Activated CD4-positive, alpha-beta T cell treated with anti-CD3 and anti-CD28 coated beads, Interleukin-2, Interleukin-4, amounts not matched to agents 100 ng/mL and 50 ng/mL, durations not matched to agents 16 hours and 8 hours (primary cell): ENCODE measurements at regions not wholly inside any gene's neighbourhood (a gene's known extent, or its start where the extent isn't known, plus 50 kb on each side); places are given as distances from the start of the nearest gene placed in this dataset.
"Not testable (repeated sequence)": the region's sequence is repeated elsewhere in the genome, so short reads cannot be mapped to it uniquely, and the experiment has no call there.

ENCODE experiments used
- DNase-seq: peaks from one replicate; pipeline ENCODE4 v3.0.0-alpha.2; 2020; ENCODE audit warnings: low spot score

- no peak for DNase-seq
These were observed 163.0 kb upstream of the KCNG1 start for GRCh38 chr20:51185861-51186260.

- no peak for DNase-seq
These were observed 162.4 kb upstream of the KCNG1 start for GRCh38 chr20:51185277-51185676.

DNA sequence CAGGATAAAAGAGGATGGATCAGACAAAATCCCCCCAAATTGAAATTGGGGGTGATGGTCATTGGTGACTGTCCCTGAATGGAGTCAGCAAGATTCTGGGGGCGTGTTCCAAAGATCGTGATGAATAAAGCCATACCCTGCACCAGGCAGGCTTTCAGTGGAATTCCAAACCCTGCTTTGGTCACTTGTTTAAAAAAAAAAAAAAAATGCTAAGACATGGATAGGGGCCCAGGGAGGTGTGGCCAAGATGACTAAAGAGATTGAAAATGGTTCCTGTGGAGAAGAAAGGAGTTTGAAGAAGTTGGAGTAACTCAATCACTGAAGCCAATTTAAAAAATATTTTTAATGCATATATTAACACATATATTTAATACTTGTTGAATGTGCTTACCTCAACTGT is 161.4 kb upstream of the KCNG1 start:
- DNase-seq: no peak

DNA sequence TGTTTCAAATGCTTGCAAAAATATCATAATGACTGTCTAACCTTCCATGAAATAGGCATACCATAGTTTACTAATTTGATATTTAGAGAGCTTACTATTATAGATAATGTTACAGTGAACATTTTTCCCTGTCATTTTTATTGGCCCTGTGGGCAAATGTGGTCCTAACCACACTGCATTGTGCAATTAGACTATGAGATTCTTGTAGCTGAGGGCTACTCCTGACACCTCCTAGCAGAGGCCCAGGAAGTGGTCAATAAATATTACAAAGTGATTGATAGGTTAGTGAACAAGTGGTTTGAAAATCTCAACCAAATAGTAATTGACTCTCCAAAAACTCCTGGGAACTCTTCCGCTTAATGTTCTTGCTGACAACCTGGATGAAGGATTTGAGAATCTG is 160.5 kb upstream of the KCNG1 start:
- DNase-seq: no peak

- DNase-seq: no peak
These were observed 159.7 kb upstream of the KCNG1 start for GRCh38 chr20:51182571-51182970.

GRCh38 chr20:51178153-51178552 is 155.2 kb upstream of the KCNG1 start:
- no peak for DNase-seq

GRCh38 chr20:51176876-51177275 is 154.0 kb upstream of the KCNG1 start:
- no peak for DNase-seq

DNA sequence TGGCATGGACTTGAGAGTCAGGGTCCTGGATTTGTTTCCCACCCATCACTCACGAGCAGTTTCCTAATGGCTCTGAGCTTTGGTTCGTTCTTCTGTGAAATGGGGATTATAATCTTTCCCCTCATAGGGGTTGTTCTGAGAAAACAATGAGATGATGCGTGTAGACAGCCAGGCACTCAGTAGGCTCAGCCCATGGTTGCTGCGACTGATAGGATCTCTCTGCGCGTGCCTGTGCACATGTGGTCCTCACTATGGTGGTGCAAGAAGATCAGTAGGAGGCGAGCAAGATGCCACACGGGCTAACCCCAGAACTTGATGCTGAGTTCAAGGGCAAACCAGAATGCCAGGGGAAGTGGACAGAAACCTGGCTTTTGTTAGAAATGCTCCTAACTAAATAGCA is 153.5 kb upstream of the KCNG1 start:
- DNase-seq: no peak

DNA sequence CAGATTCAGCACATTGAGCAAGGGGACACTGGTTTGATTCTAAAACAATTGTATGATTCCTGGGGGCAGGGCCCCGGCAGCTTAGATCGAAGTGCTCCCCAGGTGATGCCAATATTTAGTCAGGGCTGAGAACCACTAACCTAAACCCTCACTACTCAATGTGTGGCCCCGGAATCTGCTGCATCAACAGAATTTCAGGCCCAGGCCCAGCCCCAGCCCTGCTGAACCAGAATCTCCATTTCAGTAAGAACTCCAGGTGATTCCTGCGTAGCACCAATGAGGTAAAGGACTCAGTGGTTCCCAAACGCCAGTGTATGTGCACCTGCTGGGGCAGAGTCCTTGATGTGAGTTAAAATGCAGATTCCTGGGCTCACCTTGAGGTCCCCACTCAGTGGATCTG is 152.8 kb upstream of the KCNG1 start:
- DNase-seq: no peak

GRCh38 chr20:51175156-51175555 is 152.2 kb upstream of the KCNG1 start:
- DNase-seq: no peak

- no peak for DNase-seq
These were observed 151.6 kb upstream of the KCNG1 start for GRCh38 chr20:51174536-51174935.

DNA sequence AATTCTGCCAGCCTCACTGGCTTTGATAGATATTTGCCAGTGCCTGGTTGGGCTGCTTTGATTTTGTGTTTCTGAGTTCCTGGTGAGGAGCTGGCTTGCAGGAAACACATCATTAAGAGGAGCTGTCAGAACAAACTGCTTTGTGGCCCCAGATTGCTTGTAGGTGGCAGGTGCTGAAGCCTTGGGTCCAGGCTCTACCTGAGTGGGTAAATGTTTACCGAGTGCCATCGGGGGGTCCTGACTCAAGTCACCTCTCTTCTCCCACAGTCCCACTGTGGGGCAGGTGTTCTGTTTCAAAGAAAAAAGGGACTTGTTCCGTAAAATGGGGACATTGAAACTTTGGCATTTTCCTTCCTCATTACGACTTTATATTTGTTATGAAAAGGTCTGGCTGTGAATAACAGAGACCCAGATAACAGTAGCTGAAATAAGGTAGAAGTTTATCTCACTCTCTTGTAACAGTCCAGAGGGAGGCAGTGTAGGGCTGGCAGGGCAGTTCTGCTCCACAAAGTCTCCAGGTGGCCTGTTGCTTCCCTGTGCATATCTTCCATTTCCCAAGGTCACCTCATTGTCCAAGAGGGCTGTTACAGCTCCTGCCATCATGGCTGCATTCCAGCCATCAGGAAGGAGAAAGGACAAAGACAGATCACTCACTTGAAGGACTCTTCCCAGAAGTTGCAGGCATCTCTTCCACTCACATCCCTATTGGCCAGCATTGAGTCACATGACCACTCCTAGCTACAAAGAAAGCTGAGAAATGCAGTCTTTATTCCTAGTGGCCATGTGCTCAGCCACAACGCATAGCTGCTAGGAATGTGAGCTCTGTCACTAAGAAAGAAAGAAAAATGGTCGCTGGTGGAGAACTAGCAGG is 149.9 kb upstream of the KCNG1 start:
- no peak for DNase-seq

DNA sequence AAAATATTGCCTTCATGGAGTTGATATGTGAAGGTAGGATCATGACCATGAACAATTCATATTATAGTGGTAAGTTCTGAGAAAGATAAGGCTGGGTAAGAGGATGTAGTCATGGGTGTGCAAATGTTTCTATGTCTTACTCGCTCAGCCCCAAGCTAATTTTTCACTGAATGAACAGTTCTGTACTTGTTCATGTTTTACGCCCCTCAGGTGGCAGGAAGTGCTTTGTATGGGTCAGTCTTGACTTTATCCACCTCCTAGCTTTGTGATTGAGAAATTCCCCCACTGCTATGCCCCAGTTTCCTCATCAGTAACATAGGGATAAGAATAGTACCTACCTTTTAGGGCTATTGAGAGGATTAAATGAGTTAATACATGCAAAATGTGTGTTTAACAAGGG is 148.2 kb upstream of the KCNG1 start:
- no peak for DNase-seq

- no peak for DNase-seq
These were observed 146.9 kb upstream of the KCNG1 start for GRCh38 chr20:51169813-51170212.

DNA sequence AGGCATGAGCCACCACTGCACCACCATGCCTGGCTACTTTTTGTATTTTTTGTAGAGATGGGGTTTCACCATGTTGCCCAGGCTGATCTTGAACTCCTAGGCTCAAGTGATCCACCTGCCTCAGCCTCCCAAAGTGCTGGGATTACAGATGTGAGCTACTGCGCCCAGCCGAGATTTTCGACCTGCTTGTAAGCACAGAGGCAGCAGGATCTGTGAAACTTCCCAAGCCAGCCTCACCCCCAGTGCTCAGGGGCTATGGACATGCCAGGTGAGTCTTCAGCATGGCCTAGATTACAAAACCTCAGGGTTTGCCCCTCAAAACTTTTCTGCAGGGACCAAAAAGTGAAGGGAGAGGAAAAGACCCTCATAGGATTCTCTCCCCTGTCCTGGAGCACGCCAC is 145.0 kb upstream of the KCNG1 start:
- DNase-seq: not testable (repeated sequence)

GRCh38 chr20:51166489-51166888 is 143.6 kb upstream of the KCNG1 start:
- DNase-seq: no peak

DNA sequence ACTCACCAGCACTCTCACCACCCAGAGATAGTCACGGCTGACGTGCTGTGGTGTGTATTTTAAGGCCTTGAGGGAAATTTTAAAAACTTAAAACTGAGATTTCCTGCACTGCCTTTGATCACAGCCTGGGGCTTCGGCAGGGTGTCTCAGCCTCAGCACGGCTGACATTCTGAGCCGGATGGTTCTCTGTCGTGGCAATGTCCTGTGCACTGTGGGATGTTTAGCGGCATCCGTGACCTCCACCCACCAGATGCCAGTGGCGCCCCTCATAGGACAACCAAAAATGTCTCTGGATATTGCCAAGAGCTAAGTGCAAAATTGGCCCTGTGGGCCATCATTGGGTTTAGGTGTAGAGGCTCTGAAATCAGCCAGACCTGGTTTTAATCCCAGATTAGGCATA is 142.2 kb upstream of the KCNG1 start:
- DNase-seq: no peak

DNA sequence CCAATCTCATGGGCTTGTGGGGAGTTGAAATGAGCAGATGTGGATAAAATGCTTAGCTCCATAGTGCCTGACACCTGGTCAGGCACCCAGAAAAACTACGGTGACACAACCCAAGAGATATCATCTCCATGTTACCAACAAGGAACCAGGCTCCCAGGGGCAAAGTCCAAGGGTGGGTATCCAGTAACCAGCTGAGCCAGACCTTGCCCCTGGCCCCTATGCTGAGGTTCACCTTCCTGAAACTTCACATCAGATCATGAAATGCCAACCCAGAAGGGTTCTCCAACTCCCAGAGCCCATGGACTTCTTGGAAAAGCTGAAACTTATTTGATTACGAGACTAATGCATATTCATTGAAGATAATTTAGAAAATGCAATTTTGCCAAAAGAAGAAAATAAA is 141.8 kb upstream of the KCNG1 start:
- DNase-seq: no peak

DNA sequence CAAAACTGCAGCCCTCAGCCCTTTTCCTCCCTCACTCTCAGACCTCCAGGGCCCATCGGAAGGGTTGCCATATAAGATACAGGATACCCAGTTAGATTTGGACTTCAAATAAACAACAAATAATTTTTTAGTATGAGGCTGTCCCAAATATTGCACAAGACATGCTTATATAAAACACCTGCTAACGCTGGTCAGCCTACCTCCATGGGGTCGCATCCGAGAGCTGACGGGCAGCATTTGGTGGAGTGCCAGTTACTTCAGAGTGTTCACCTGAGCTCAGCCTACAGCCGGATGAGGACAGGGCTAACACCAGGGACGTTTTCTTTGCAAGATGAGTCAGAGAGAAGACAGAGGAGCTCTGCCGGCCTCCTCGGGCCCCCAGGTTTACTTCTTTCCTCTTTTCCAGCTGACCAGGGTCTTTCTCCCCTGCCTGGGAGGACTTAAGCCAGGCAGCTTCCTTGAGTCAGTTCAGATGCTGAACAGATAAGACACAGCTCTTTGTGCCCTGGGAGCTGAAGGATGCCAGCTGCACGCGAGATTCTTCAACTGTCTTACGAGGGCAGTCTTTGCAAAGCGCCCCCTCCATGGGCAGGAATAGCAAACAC is 141.2 kb upstream of the KCNG1 start:
- no peak for DNase-seq

DNA sequence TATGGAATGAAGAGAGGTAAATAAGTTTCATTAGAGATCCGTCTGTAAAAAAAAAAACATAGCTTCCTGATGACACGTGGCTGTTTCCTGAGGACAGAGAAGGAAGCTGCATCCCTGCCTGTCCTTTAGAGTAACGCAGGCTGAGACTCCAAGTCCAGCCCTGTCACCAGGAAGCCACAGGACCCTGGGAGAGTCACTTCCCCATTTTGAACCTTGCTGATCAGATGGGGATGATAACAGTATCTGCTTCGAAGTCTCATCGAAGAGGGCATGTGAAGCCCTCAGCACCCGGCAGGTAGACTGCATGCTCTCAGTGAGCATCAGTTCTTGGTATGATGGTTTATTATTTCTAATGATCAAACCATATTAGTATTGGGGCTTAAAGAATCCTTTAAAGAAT is 139.1 kb upstream of the KCNG1 start:
- DNase-seq: no peak

GRCh38 chr20:51160821-51161220 is 137.9 kb upstream of the KCNG1 start:
- DNase-seq: no peak

DNA sequence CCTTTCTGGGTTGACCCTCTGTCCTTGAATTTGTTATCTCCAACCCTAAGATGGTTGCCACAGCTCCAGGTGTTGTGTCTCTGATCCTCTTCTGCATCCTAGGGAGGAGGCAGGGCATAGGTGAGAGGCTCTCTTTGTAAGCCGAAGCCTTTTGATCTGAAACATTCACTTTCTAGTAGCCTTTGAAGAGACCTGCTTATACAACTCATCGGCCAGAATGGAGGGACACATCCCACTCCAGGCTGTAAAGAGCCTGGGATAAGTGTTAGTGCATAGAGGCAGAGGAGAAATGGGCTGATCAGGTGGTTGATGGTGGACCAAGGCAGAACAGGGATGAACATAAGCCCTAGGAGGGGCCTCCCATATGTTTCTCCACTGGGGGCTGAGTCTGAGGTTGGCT is 137.1 kb upstream of the KCNG1 start:
- no peak for DNase-seq

DNA sequence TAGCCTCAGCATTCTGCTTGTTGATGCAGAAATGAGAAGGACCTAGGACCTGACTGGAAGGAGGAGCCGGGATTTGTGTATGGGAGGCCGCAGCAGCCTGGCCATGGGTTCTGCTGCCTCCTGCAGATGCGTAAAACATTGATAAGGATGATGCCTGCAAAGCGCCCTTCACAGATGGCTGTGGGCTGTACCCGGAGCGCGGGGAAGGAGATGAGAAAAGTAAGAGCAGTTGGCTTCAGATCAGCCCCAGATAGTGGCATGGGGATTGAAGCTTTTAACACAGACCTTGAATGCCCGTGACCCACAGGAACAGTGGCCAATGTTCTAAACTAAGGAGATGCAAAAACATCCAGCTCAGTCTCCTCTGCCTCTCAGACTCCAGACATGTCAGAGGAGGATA is 136.4 kb upstream of the KCNG1 start:
- no peak for DNase-seq

- no peak for DNase-seq
These were observed 135.3 kb upstream of the KCNG1 start for GRCh38 chr20:51158226-51158625.
